ENCODE measurements at regions not wholly inside any gene's neighbourhood (a gene's known extent, or its start where the extent isn't known, plus 50 kb on each side); places are given as distances from the start of the nearest gene placed in this dataset.

DNA sequence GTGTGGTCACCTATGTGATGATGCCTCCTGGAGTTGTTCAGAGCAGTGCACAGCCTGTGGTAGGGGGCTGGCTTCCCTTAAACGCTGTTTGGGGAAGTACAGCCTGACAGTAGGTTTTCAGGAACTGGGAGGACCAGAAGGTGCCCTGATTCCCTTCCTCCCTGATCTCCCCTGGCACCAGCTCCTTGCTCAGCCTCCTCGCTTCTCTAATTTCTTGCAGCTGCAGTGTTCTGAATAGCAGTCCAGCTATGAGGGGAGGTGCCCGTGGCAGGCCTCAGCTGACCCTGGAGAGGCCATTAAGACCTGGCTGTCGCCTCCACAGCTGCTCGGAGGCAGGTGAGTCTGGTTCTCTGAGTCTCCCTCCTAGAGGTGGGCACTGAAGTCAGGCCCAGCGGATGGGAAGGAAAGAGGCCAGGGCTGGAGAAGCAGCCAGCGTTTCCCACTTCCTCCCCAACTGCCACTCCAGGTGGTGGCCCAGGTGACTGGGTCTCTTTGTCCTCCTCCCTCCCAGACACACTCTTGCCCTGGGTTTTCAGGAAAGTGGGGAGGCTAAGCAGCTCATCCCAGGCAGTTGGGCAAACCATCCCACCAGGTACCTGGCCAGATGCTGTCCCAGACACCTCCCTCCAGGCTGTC, 52.0 kb upstream of the RPL11 start:
- H3K4me1 ChIP-seq: peaks cover 3% of the 10 kb centered on the region

DNA sequence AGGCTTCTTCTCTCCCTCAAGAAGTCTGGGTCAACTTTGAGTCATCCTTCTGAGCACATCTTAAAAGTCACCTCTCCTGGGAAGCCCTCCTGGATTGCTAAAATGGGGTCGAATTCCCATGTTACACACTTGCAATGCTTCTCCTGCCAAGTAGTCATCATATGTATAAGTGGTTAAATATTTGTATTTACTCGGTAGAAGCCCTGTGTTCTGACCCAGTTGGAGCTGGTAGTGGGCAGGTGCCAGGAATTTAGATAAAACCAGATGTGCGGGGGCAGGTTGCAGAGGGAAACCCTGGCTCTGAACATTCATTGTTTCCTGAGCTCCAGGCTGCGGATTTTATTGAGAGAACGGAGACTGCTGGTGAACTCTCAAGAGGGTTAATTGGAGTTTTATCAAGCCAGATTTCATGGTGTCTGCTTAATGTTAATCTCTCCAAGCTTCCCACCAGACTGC, 52.8 kb upstream of the RPL11 start:
- Histone ChIP-seq H2AFZ (no peak overlapping the region), H3K4me2 (ENCODE audit: low read length) (no peak overlapping the region), H3K4me1 (peaks cover 3% of the 10 kb centered on the region), H3K36me3 (ENCODE audit: control insufficient read depth, insufficient read depth, low read length) (no peaks in the 10 kb centered on the region), H3K27me3 (ENCODE audit: control insufficient read depth, insufficient read depth, low read length) (no peaks in the 10 kb centered on the region), H3K79me2 (no peaks in the 10 kb centered on the region), H3K4me3 (ENCODE audit: low read depth, low read length) (no peak overlapping the region), H3K9me3 (ENCODE audit: control insufficient read depth, low read length) (no peaks in the 10 kb centered on the region), H3K9ac (no peak overlapping the region), H3K27ac (no peak overlapping the region)
- TF ChIP-seq, protein P1, sequence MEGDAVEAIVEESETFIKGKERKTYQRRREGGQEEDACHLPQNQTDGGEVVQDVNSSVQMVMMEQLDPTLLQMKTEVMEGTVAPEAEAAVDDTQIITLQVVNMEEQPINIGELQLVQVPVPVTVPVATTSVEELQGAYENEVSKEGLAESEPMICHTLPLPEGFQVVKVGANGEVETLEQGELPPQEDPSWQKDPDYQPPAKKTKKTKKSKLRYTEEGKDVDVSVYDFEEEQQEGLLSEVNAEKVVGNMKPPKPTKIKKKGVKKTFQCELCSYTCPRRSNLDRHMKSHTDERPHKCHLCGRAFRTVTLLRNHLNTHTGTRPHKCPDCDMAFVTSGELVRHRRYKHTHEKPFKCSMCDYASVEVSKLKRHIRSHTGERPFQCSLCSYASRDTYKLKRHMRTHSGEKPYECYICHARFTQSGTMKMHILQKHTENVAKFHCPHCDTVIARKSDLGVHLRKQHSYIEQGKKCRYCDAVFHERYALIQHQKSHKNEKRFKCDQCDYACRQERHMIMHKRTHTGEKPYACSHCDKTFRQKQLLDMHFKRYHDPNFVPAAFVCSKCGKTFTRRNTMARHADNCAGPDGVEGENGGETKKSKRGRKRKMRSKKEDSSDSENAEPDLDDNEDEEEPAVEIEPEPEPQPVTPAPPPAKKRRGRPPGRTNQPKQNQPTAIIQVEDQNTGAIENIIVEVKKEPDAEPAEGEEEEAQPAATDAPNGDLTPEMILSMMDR (IDR thresholded peaks at IDR 0.05): no peak

More for the DNA sequence above, 52.0 kb upstream of the RPL11 start:
- H3K9ac ChIP-seq: no peak overlapping the region
- no peaks in the 10 kb centered on the region for H3K9me3 ChIP-seq (ENCODE audit: control insufficient read depth, low read length)
- no peak overlapping the region for H3K4me3 ChIP-seq (ENCODE audit: low read depth, low read length)
- no peak overlapping the region for H3K4me2 ChIP-seq (ENCODE audit: low read length)
- H3K79me2 ChIP-seq: no peaks in the 10 kb centered on the region
- TF ChIP-seq, protein P1 (IDR thresholded peaks at IDR 0.05): no peak
- no peaks in the 10 kb centered on the region for H3K36me3 ChIP-seq (ENCODE audit: control insufficient read depth, insufficient read depth, low read length)
- no peak overlapping the region for H2AFZ ChIP-seq
- H3K27me3 ChIP-seq (ENCODE audit: control insufficient read depth, insufficient read depth, low read length): no peaks in the 10 kb centered on the region
- no peak overlapping the region for H3K27ac ChIP-seq

DNA sequence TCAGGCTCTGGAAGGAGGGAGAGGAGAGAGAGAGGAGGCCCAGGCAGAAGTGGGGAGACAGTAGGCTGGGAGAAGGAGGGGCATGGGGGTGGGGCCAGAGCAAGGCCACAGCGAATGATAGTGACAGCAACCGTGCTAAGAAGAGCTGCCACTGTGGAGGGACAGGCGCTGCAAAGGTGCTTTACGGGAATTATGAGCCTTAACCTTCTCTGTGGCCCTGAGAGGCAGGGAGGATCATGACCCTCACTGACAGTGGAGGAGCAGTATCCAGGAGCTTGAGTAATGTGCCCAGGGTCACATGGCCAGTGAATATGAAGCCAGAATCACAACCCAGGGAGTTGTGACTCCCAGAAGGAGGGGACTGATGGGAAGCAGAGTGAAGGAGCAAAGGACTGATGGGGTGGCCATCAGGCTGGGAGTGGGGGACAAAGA, 53.4 kb upstream of the RPL11 start:
- H2AFZ ChIP-seq: no peak overlapping the region

GRCh38 chr1:23636009-23636408, 55.6 kb upstream of the RPL11 start:
- H3K36me3 ChIP-seq (ENCODE audit: control insufficient read depth, insufficient read depth, low read length): no peaks in the 10 kb centered on the region
- H3K9ac ChIP-seq: no peak overlapping the region
- no peaks in the 10 kb centered on the region for H3K79me2 ChIP-seq
- no peak overlapping the region for H3K4me3 ChIP-seq (ENCODE audit: low read depth, low read length)
- H2AFZ ChIP-seq: no peak overlapping the region
- no peak overlapping the region for H3K4me2 ChIP-seq (ENCODE audit: low read length)
- H3K9me3 ChIP-seq (ENCODE audit: control insufficient read depth, low read length): no peaks in the 10 kb centered on the region
- TF ChIP-seq, protein P1 (IDR thresholded peaks at IDR 0.05): no peak
- H3K4me1 ChIP-seq: no peaks in the 10 kb centered on the region
- H3K27me3 ChIP-seq (ENCODE audit: control insufficient read depth, insufficient read depth, low read length): no peaks in the 10 kb centered on the region
- H3K27ac ChIP-seq: no peak overlapping the region

More for the DNA sequence above, 53.4 kb upstream of the RPL11 start:
- Histone ChIP-seq H3K4me1 (no peaks in the 10 kb centered on the region), H3K4me2 (ENCODE audit: low read length) (no peak overlapping the region), H3K79me2 (no peaks in the 10 kb centered on the region), H3K36me3 (ENCODE audit: control insufficient read depth, insufficient read depth, low read length) (no peaks in the 10 kb centered on the region), H3K9me3 (ENCODE audit: control insufficient read depth, low read length) (no peaks in the 10 kb centered on the region), H3K4me3 (ENCODE audit: low read depth, low read length) (no peak overlapping the region), H3K9ac (no peak overlapping the region), H3K27ac (no peak overlapping the region), H3K27me3 (ENCODE audit: control insufficient read depth, insufficient read depth, low read length) (no peaks in the 10 kb centered on the region)
- TF ChIP-seq, protein P1 (IDR thresholded peaks at IDR 0.05): no peak

Data from parathyroid adenoma (tissue), 2 donors.